MM.1S (cell line): ENCODE measurements at regions not wholly inside any gene's neighbourhood (a gene's known extent, or its start where the extent isn't known, plus 50 kb on each side); places are given as distances from the start of the nearest gene placed in this dataset.

Source experiments
- CTCF ChIP-seq: fragments of 300-600 bp; sonication (generic); IDR thresholded peaks from 2 replicates; pipeline ENCODE4 v1.5.1; 2016; ENCODE audit warnings: antibody characterized with exemption, low read length, mixed read lengths
- EZH2 ChIP-seq: fragments of 300-600 bp; sonication (generic); optimal IDR thresholded peaks from 2 replicates; pipeline ENCODE3; 2017; ENCODE audit warnings: low read depth, mild to moderate bottlenecking, antibody characterized with exemption, low read length, mixed read lengths
- EZH2phosphoT487 ChIP-seq: fragments of 300-600 bp; sonication (generic); IDR thresholded peaks from 2 replicates; pipeline ENCODE4 v1.6.1; 2018; ENCODE audit warnings: antibody characterized with exemption, low read length

DNA sequence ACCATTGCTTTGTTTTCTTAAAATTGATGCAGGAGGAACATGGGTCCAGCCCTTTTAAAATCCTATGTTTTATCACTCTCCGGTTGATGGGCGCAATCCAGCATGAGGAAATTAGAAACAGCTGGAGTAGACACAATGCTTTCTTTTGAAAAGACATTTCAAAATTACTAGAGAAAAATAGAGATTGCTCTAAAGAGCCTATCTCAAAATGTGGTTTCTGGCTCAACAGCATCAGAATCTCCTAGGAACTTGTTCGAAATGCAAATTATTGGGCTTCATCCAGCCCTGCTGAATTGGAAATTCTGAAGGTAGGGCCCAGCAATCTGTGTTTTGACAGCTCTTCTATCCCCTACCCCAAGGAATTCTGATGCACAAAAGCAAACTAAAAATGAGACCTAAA, 190.8 kb upstream of the BMP2 start:
- TF ChIP-seq CTCF (no peak), EZH2 (no peak), EZH2phosphoT487 (no peak)
